Mucosa of stomach (tissue), 1 donor: ENCODE measurements at regions not wholly inside any gene's neighbourhood (a gene's known extent, or its start where the extent isn't known, plus 50 kb on each side); places are given as distances from the start of the nearest gene placed in this dataset.

Experiments
- H3K27me3 ChIP-seq: one replicate; pipeline ENCODE4 v1.7.0; 2013; ENCODE audit warnings: mild to moderate bottlenecking, low read length; ENCODE audit not compliant: control insufficient read depth, insufficient read depth
- H3K36me3 ChIP-seq: one replicate; pipeline ENCODE4 v1.7.0; 2013; ENCODE audit warnings: low read length; ENCODE audit not compliant: control insufficient read depth, insufficient read depth
- H3K4me1 ChIP-seq: one replicate; pipeline ENCODE4 v1.7.0; 2013; ENCODE audit warnings: mild to moderate bottlenecking, low read length; ENCODE audit not compliant: control insufficient read depth, insufficient read depth
- H3K4me3 ChIP-seq: one replicate; pipeline ENCODE4 v1.7.0; 2013; ENCODE audit warnings: low read length
- H3K9ac ChIP-seq: one replicate; pipeline ENCODE4 v1.7.0; 2013; ENCODE audit warnings: mild to moderate bottlenecking, low read length, moderate library complexity
- H3K9me3 ChIP-seq: one replicate; pipeline ENCODE4 v1.7.0; 2013; ENCODE audit warnings: mild to moderate bottlenecking, low read length, moderate library complexity; ENCODE audit not compliant: control insufficient read depth
- donor health status: Pancreatic carcinoma.

GRCh38 chr6:22653980-22654610, 84.7 kb downstream of the HDGFL1 start:
- Histone ChIP-seq H3K27me3 (no peaks in the 10 kb centered on the region), H3K36me3 (no peaks in the 10 kb centered on the region), H3K9me3 (no peaks in the 10 kb centered on the region), H3K4me3 (no peak overlapping the region), H3K4me1 (no peaks in the 10 kb centered on the region), H3K9ac (no peak overlapping the region)

- H3K36me3 ChIP-seq = no peaks in the 10 kb centered on the region
- H3K4me3 ChIP-seq = no peak overlapping the region
- H3K9ac ChIP-seq = no peak overlapping the region
- H3K4me1 ChIP-seq = no peaks in the 10 kb centered on the region
- H3K9me3 ChIP-seq = no peaks in the 10 kb centered on the region
- H3K27me3 ChIP-seq = no peaks in the 10 kb centered on the region
Measured at GRCh38 chr6:22656706-22657351, 87.5 kb downstream of the HDGFL1 start.

- H3K4me1 ChIP-seq = no peaks in the 10 kb centered on the region
- H3K9ac ChIP-seq = no peak overlapping the region
- no peaks in the 10 kb centered on the region for H3K9me3 ChIP-seq
- H3K36me3 ChIP-seq = no peaks in the 10 kb centered on the region
- H3K4me3 ChIP-seq = no peak overlapping the region
- H3K27me3 ChIP-seq = no peaks in the 10 kb centered on the region
Measured at GRCh38 chr6:22657352-22657980, 88.1 kb downstream of the HDGFL1 start.

GRCh38 chr6:22658183-22658582, 88.8 kb downstream of the HDGFL1 start:
- H3K9me3 ChIP-seq = no peaks in the 10 kb centered on the region
- H3K4me3 ChIP-seq = no peak overlapping the region
- no peak overlapping the region for H3K9ac ChIP-seq
- H3K36me3 ChIP-seq = no peaks in the 10 kb centered on the region
- H3K27me3 ChIP-seq = no peaks in the 10 kb centered on the region
- no peaks in the 10 kb centered on the region for H3K4me1 ChIP-seq

GRCh38 chr6:22658934-22659333, 89.6 kb downstream of the HDGFL1 start:
- no peaks in the 10 kb centered on the region for H3K4me1 ChIP-seq
- no peak overlapping the region for H3K9ac ChIP-seq
- H3K9me3 ChIP-seq = no peaks in the 10 kb centered on the region
- no peaks in the 10 kb centered on the region for H3K27me3 ChIP-seq
- H3K4me3 ChIP-seq = no peak overlapping the region
- no peaks in the 10 kb centered on the region for H3K36me3 ChIP-seq

- Histone ChIP-seq H3K4me1 (no peaks in the 10 kb centered on the region), H3K9ac (no peak overlapping the region), H3K36me3 (no peaks in the 10 kb centered on the region), H3K4me3 (no peak overlapping the region), H3K27me3 (no peaks in the 10 kb centered on the region), H3K9me3 (no peaks in the 10 kb centered on the region)
Measured at GRCh38 chr6:22664968-22665367, 95.6 kb downstream of the HDGFL1 start.

- Histone ChIP-seq H3K4me1 (no peaks in the 10 kb centered on the region), H3K4me3 (no peak overlapping the region), H3K9me3 (no peaks in the 10 kb centered on the region), H3K36me3 (no peaks in the 10 kb centered on the region), H3K27me3 (no peaks in the 10 kb centered on the region), H3K9ac (no peak overlapping the region)
Measured at GRCh38 chr6:22666021-22666420, 96.7 kb downstream of the HDGFL1 start.

GRCh38 chr6:22666586-22666985, 97.2 kb downstream of the HDGFL1 start:
- Histone ChIP-seq H3K36me3 (no peaks in the 10 kb centered on the region), H3K27me3 (no peaks in the 10 kb centered on the region), H3K9me3 (no peaks in the 10 kb centered on the region), H3K9ac (no peak overlapping the region), H3K4me3 (no peak overlapping the region), H3K4me1 (no peaks in the 10 kb centered on the region)

- Histone ChIP-seq H3K27me3 (no peaks in the 10 kb centered on the region), H3K4me1 (no peaks in the 10 kb centered on the region), H3K9me3 (no peaks in the 10 kb centered on the region), H3K4me3 (no peak overlapping the region), H3K9ac (no peak overlapping the region), H3K36me3 (no peaks in the 10 kb centered on the region)
Measured at GRCh38 chr6:22667855-22668254, 98.5 kb downstream of the HDGFL1 start.

GRCh38 chr6:22668307-22668706, 98.9 kb downstream of the HDGFL1 start:
- no peaks in the 10 kb centered on the region for H3K4me1 ChIP-seq
- H3K36me3 ChIP-seq = no peaks in the 10 kb centered on the region
- no peak overlapping the region for H3K9ac ChIP-seq
- H3K27me3 ChIP-seq = no peaks in the 10 kb centered on the region
- no peak overlapping the region for H3K4me3 ChIP-seq
- H3K9me3 ChIP-seq = no peaks in the 10 kb centered on the region

GRCh38 chr6:22668717-22669116, 99.4 kb downstream of the HDGFL1 start:
- Histone ChIP-seq H3K4me3 (no peak overlapping the region), H3K9ac (no peak overlapping the region), H3K4me1 (no peaks in the 10 kb centered on the region), H3K27me3 (no peaks in the 10 kb centered on the region), H3K36me3 (no peaks in the 10 kb centered on the region), H3K9me3 (no peaks in the 10 kb centered on the region)

- Histone ChIP-seq H3K9me3 (no peaks in the 10 kb centered on the region), H3K27me3 (no peaks in the 10 kb centered on the region), H3K4me3 (no peak overlapping the region), H3K36me3 (no peaks in the 10 kb centered on the region), H3K9ac (no peak overlapping the region), H3K4me1 (no peaks in the 10 kb centered on the region)
Measured at GRCh38 chr6:22670605-22671004, 101.2 kb downstream of the HDGFL1 start.
